Neural progenitor cell (in vitro differentiated cells): ENCODE measurements at regions not wholly inside any gene's neighbourhood (a gene's known extent, or its start where the extent isn't known, plus 50 kb on each side); places are given as distances from the start of the nearest gene placed in this dataset.

Source experiments
- DNase-seq: peaks from one replicate; pipeline ENCODE4 v3.0.0-alpha.2; 2016; ENCODE audit warnings: low spot score
- H2AFZ ChIP-seq: fragments of 200-600 bp; sonication (generic); replicated peaks from 2 replicates; pipeline ENCODE4 v1.6.1; 2016; ENCODE audit warnings: antibody characterized with exemption
- H3F3A ChIP-seq: fragments of 200-600 bp; sonication (generic); 2 replicates; pipeline ENCODE4 v1.6.1; 2016; ENCODE audit warnings: antibody characterized with exemption, low read depth
- H3K27ac ChIP-seq: fragments of 200-600 bp; sonication (generic); 2 replicates; pipeline ENCODE4 v1.5.1; 2016; ENCODE audit warnings: mild to moderate bottlenecking
- H3K27me3 ChIP-seq: fragments of 200-600 bp; sonication (generic); 2 replicates; pipeline ENCODE4 v1.6.1; 2016; ENCODE audit warnings: mild to moderate bottlenecking, moderate library complexity
- H3K36me3 ChIP-seq: fragments of 200-600 bp; sonication (generic); 2 replicates; pipeline ENCODE4 v1.5.1; 2016
- H3K4me1 ChIP-seq: fragments of 200-600 bp; sonication (generic); 2 replicates; pipeline ENCODE4 v1.6.1; 2016; ENCODE audit warnings: mixed run types
- H3K4me2 ChIP-seq: fragments of 200-600 bp; sonication (generic); 2 replicates; pipeline ENCODE4 v1.6.1; 2016
- H3K4me3 ChIP-seq: fragments of 200-600 bp; sonication (generic); 2 replicates; pipeline ENCODE4 v1.5.1; 2016
- H3K79me2 ChIP-seq: fragments of 200-600 bp; sonication (generic); 2 replicates; pipeline ENCODE4 v1.6.1; 2016; ENCODE audit warnings: low read depth
- H3K9ac ChIP-seq: fragments of 200-600 bp; sonication (generic); 2 replicates; pipeline ENCODE4 v1.6.1; 2016
- H3K9me3 ChIP-seq: fragments of 200-600 bp; sonication (generic); 2 replicates; pipeline ENCODE4 v1.5.1; 2016; ENCODE audit warnings: low read depth
- H4K20me1 ChIP-seq: fragments of 200-600 bp; sonication (generic); 2 replicates; pipeline ENCODE4 v1.6.1; 2016; ENCODE audit warnings: low read depth
- H3K27ac Mint-ChIP-seq: 3 replicates; pipeline ENCODE4 v1.8.0; 2021; ENCODE audit warnings: mixed read lengths
- H3K27me3 Mint-ChIP-seq: 2 replicates; pipeline ENCODE4 v1.8.0; 2022; ENCODE audit warnings: low read depth, mild to moderate bottlenecking, inconsistent platforms, moderate library complexity, mixed read lengths; ENCODE audit not compliant: insufficient read depth
- H3K36me3 Mint-ChIP-seq: 3 replicates; pipeline ENCODE4 v1.8.0; 2021; ENCODE audit warnings: mixed read lengths
- H3K4me1 Mint-ChIP-seq: 3 replicates; pipeline ENCODE4 v1.8.0; 2021; ENCODE audit warnings: mixed read lengths
- H3K4me3 Mint-ChIP-seq: 3 replicates; pipeline ENCODE4 v1.8.0; 2021; ENCODE audit warnings: mild to moderate bottlenecking, moderate library complexity, mixed read lengths
- H3K9me3 Mint-ChIP-seq: 3 replicates; pipeline ENCODE4 v1.8.0; 2020; ENCODE audit warnings: mixed read lengths
- EZH2 ChIP-seq: fragments of 200-600 bp; sonication (generic); IDR thresholded peaks from 2 replicates; pipeline ENCODE4 v1.6.1; 2017; ENCODE audit warnings: antibody characterized with exemption, mild to moderate bottlenecking, moderate library complexity
- EZH2phosphoT487 ChIP-seq: fragments of 200-600 bp; sonication (generic); IDR thresholded peaks from 2 replicates; pipeline ENCODE4 v1.6.1; 2017; ENCODE audit warnings: antibody characterized with exemption
- TF ChIP-seq, protein P1 (sequence below): fragments of 200-600 bp; sonication (generic); IDR thresholded peaks from 2 replicates; pipeline ENCODE4 v1.5.1; 2017; ENCODE audit warnings: antibody characterized with exemption, mild to moderate bottlenecking

DNA sequence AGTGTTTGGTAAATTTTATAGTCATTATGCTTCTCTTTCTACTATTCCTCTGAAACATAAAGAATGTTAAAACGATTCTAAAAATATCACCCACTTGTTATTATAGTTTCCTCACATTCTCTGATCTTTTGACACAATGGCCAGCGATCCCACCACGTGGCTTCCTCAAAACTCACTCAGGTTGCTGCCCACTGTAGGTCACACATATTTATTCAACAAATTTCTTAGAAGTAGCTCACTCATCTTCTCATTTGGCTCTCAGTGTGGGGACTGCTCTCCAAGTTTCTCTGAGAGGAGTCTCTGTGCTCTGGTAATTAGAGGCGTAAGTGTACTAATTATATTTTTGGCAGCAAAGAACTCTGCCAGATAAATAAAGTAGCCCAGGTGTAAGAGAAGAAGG, 465.4 kb downstream of the CDH11 start:
- H3K27me3 ChIP-seq, result no peaks in the 10 kb centered on the region
- H3K9ac ChIP-seq, result no peak overlapping the region
- H3K27ac Mint-ChIP-seq, result no peak overlapping the region
- no peaks in the 10 kb centered on the region for H3K27me3 Mint-ChIP-seq
- no peaks in the 10 kb centered on the region for H3K9me3 ChIP-seq
- no peak overlapping the region for H3K27ac ChIP-seq
- peaks cover 2% of the 10 kb centered on the region for H3K9me3 Mint-ChIP-seq
- H3K4me3 Mint-ChIP-seq, result no peak overlapping the region
- H3K36me3 ChIP-seq, result no peaks in the 10 kb centered on the region
- no peaks in the 10 kb centered on the region for H3K36me3 Mint-ChIP-seq
- TF ChIP-seq, protein P1, sequence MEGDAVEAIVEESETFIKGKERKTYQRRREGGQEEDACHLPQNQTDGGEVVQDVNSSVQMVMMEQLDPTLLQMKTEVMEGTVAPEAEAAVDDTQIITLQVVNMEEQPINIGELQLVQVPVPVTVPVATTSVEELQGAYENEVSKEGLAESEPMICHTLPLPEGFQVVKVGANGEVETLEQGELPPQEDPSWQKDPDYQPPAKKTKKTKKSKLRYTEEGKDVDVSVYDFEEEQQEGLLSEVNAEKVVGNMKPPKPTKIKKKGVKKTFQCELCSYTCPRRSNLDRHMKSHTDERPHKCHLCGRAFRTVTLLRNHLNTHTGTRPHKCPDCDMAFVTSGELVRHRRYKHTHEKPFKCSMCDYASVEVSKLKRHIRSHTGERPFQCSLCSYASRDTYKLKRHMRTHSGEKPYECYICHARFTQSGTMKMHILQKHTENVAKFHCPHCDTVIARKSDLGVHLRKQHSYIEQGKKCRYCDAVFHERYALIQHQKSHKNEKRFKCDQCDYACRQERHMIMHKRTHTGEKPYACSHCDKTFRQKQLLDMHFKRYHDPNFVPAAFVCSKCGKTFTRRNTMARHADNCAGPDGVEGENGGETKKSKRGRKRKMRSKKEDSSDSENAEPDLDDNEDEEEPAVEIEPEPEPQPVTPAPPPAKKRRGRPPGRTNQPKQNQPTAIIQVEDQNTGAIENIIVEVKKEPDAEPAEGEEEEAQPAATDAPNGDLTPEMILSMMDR, result no peak
- no peak for TF ChIP-seq EZH2
- no peak for TF ChIP-seq EZH2phosphoT487
- H3K4me3 ChIP-seq, result no peak overlapping the region
- no peak overlapping the region for H3K4me2 ChIP-seq
- H3F3A ChIP-seq, result no peaks in the 10 kb centered on the region
- H3K79me2 ChIP-seq, result no peaks in the 10 kb centered on the region
- H3K4me1 Mint-ChIP-seq, result no peaks in the 10 kb centered on the region
- no peaks in the 10 kb centered on the region for H3K4me1 ChIP-seq
- DNase-seq, result no peak
- H2AFZ ChIP-seq, result no peak overlapping the region
- no peaks in the 10 kb centered on the region for H4K20me1 ChIP-seq

DNA sequence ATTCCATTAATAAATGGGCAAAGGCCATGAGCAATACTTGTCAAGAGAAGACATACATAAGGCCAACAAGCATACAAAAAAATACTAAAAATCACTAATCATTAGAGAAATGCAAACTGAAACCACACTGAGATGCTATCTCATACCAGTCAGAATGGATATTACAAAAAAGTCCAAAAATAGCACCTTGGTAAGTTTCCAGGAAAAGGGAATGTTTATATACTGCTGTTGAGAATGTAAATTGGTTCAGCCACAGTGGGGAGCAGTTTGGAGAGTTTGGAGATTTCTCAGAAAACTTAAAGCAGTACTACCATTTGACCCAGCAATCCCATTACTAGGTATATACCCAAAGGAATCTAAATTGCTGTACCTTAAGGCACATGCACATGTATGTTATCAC, 467.7 kb downstream of the CDH11 start:
- Histone ChIP-seq H3K4me1 (no peaks in the 10 kb centered on the region), H3K79me2 (no peaks in the 10 kb centered on the region), H3K36me3 (no peaks in the 10 kb centered on the region), H3F3A (no peaks in the 10 kb centered on the region), H3K4me3 (no peak overlapping the region), H3K27me3 (no peaks in the 10 kb centered on the region), H4K20me1 (no peaks in the 10 kb centered on the region), H3K9me3 (no peaks in the 10 kb centered on the region), H3K4me2 (no peak overlapping the region), H3K27ac (no peak overlapping the region), H2AFZ (no peak overlapping the region), H3K9ac (no peak overlapping the region)
- no peak for TF ChIP-seq EZH2
- TF ChIP-seq, protein P1, result no peak
- TF ChIP-seq EZH2phosphoT487, result no peak
- peaks cover 10% of the 10 kb centered on the region for H3K9me3 Mint-ChIP-seq
- DNase-seq, result no peak
- no peak overlapping the region for H3K27ac Mint-ChIP-seq
- H3K4me3 Mint-ChIP-seq, result no peak overlapping the region
- no peaks in the 10 kb centered on the region for H3K4me1 Mint-ChIP-seq
- H3K36me3 Mint-ChIP-seq, result peaks cover 2% of the 10 kb centered on the region
- no peaks in the 10 kb centered on the region for H3K27me3 Mint-ChIP-seq

DNA sequence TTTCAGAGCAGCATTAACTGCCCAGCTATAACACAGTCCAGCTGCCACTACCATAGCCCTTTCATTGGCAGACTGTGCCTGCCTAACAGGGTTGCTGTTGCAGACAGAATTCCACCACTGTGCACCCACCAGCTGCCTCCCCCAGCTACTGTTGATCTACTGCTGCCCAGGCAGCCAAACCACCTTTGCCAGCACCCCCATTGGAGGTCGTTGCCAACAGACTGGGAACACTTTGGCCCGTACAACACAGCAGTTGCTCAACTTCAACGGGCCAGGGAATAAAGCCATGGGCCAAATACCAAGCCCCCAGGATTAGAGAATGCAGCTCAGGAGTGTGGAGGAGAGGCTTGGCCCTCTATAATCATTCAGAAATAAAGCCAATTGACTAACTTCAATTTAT, 473.6 kb downstream of the CDH11 start:
- Histone ChIP-seq H3K27ac (no peak overlapping the region), H3K4me3 (no peak overlapping the region), H3K9me3 (no peaks in the 10 kb centered on the region), H2AFZ (no peak overlapping the region), H3K27me3 (no peaks in the 10 kb centered on the region), H3F3A (no peaks in the 10 kb centered on the region), H4K20me1 (no peaks in the 10 kb centered on the region), H3K4me2 (no peak overlapping the region), H3K9ac (no peak overlapping the region), H3K79me2 (no peaks in the 10 kb centered on the region), H3K4me1 (no peaks in the 10 kb centered on the region), H3K36me3 (no peaks in the 10 kb centered on the region)
- Mint-ChIP-seq H3K27ac (no peak overlapping the region), H3K4me3 (no peak overlapping the region), H3K27me3 (no peaks in the 10 kb centered on the region), H3K36me3 (peaks cover 2% of the 10 kb centered on the region), H3K4me1 (no peaks in the 10 kb centered on the region), H3K9me3 (peaks cover 10% of the 10 kb centered on the region)
- DNase-seq, result no peak
- no peak for TF ChIP-seq EZH2

DNA sequence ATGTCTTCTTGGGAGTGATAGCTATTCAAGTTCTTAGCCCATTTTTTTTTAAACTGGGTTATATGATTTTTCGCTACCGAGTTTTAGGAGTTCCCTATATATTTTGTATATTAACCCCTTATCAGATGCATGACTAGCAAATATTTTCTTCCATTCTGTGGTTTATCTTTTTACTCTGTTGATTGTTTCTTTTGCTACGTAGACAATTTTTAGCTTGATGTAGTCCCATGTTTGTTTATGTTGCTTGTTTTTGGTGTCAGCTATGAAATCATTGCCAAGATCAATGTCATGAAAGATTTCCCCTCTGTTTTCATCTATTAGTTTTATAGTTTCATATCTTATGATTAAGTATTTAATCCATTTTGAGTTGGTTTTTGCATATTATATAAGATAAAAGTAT, 480.5 kb downstream of the CDH11 start:
- H3K9ac ChIP-seq, result no peak overlapping the region
- Mint-ChIP-seq H3K27ac (no peak overlapping the region), H3K4me1 (no peaks in the 10 kb centered on the region), H3K36me3 (no peaks in the 10 kb centered on the region), H3K9me3 (no peaks in the 10 kb centered on the region), H3K4me3 (no peak overlapping the region), H3K27me3 (no peaks in the 10 kb centered on the region)
- no peaks in the 10 kb centered on the region for H3F3A ChIP-seq
- TF ChIP-seq EZH2phosphoT487 (no peak), EZH2 (no peak)
- TF ChIP-seq, protein P1, result no peak
- no peaks in the 10 kb centered on the region for H3K79me2 ChIP-seq
- no peak overlapping the region for H3K4me3 ChIP-seq
- H3K4me1 ChIP-seq, result no peaks in the 10 kb centered on the region
- no peaks in the 10 kb centered on the region for H3K36me3 ChIP-seq
- no peak overlapping the region for H3K4me2 ChIP-seq
- no peak overlapping the region for H2AFZ ChIP-seq
- no peaks in the 10 kb centered on the region for H4K20me1 ChIP-seq
- H3K27me3 ChIP-seq, result no peaks in the 10 kb centered on the region
- H3K27ac ChIP-seq, result no peak overlapping the region
- DNase-seq, result no peak
- H3K9me3 ChIP-seq, result no peaks in the 10 kb centered on the region
